Colonic mucosa (tissue), 4 donors: ENCODE measurements at regions not wholly inside any gene's neighbourhood (a gene's known extent, or its start where the extent isn't known, plus 50 kb on each side); places are given as distances from the start of the nearest gene placed in this dataset.

ENCODE experiments used
- DNase-seq: peaks from one replicate; pipeline ENCODE4 v3.0.0-alpha.2; 2020
- H3K27ac ChIP-seq: fragments of 200-600 bp; one replicate; pipeline ENCODE4 v1.8.0; 2021
- H3K27me3 ChIP-seq: fragments of 200-600 bp; one replicate; pipeline ENCODE4 v1.8.0; 2021
- H3K36me3 ChIP-seq: fragments of 200-600 bp; one replicate; pipeline ENCODE4 v1.8.0; 2021
- H3K4me1 ChIP-seq: fragments of 200-600 bp; one replicate; pipeline ENCODE4 v1.8.0; 2021; ENCODE audit warnings: mild to moderate bottlenecking
- H3K4me3 ChIP-seq: fragments of 200-600 bp; one replicate; pipeline ENCODE4 v1.8.0; 2021
- H3K9ac ChIP-seq, 2 donors: one replicate each; pipeline ENCODE4 v1.7.0; 2013; ENCODE audit warnings: control low read depth in 2 of 2, low read depth in 2 of 2, low read length in 2 of 2
- H3K9me3 ChIP-seq: fragments of 200-600 bp; one replicate; pipeline ENCODE4 v1.8.0; 2021
- intact Hi-C: fragments of 100-400 bp; cut with DNase I; formaldehyde crosslinking; loops from one replicate; pipeline ENCODE4 v1.14.1; 2022
- TF ChIP-seq, protein P1 (sequence below): fragments of 200-600 bp; IDR thresholded peaks from one replicate; pipeline ENCODE4 v1.8.0; 2022; ENCODE audit warnings: antibody characterized with exemption, mild to moderate bottlenecking
- donor health status: healthy.
- donor health status: DM: no; HTN: no; CAD: no.
- donor health status: DM: no; HTN: no; CAD: no.

DNA sequence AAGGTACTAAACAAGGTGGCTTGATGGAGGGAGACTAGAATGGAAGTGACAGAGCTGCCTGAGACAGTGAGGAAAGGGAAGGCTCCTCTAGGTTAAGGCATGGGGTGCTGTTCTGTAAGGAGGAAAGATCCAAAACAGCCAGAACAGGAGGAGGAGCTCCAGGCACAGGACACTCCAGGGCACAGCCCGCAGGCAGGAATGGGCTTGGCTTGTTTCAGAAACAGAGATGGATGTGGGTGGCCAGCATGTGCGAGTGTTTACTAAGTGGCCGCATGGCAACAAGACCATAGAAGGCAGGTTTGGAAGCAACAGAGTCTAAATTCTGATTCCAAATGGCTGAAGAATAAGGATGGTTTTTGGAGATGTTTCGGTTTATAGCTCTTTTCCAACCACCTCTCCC, 889.1 kb downstream of the AACS start:
- Histone ChIP-seq H3K27ac (no peak overlapping the region), H3K4me1 (no peaks in the 10 kb centered on the region), H3K9me3 (no peaks in the 10 kb centered on the region), H3K4me3 (no peak overlapping the region), H3K27me3 (no peaks in the 10 kb centered on the region), H3K9ac (no peak overlapping the region), H3K36me3 (no peaks in the 10 kb centered on the region)
- no peak for DNase-seq
- intact Hi-C loops, result no loop called here
- TF ChIP-seq, protein P1, sequence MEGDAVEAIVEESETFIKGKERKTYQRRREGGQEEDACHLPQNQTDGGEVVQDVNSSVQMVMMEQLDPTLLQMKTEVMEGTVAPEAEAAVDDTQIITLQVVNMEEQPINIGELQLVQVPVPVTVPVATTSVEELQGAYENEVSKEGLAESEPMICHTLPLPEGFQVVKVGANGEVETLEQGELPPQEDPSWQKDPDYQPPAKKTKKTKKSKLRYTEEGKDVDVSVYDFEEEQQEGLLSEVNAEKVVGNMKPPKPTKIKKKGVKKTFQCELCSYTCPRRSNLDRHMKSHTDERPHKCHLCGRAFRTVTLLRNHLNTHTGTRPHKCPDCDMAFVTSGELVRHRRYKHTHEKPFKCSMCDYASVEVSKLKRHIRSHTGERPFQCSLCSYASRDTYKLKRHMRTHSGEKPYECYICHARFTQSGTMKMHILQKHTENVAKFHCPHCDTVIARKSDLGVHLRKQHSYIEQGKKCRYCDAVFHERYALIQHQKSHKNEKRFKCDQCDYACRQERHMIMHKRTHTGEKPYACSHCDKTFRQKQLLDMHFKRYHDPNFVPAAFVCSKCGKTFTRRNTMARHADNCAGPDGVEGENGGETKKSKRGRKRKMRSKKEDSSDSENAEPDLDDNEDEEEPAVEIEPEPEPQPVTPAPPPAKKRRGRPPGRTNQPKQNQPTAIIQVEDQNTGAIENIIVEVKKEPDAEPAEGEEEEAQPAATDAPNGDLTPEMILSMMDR, result no peak

DNA sequence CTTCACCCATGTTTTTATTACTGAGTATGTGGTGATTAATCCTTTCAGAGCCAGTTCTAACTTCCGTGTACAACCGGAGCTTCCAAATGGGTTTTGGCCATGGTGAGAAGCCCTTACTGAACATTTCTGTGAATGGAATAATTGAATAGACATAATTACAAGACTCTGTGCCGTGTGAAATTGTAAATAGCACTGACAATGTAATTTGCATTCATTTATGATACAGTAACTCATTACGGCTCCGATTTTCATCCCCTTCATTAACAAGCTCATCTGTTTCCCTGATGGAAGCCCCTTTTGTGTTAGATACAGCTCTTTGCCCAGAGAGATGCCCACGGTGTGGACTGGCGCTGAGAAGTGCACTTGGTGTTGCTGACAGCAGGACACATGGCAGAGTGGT, 891.0 kb downstream of the AACS start:
- intact Hi-C loops, result no loop called here
- no peak overlapping the region for H3K4me3 ChIP-seq

DNA sequence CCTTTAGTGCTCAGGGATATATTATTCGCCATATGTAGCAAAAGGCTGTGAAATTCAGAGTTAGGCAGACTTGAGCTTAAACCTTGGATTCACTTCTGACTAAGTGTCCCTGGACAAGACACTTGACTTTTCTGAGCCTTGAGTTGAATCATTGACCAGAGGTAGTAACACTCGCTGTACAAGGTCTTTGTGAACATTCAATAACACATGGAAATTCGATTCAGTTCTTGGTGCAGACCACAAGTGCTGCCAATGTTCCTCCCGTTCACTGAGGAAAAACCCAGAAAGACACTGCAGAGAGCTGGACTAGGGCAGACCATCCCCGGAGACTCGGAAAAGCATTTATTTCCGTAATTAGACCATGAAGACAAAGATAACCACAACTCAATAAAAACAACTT, 901.4 kb downstream of the AACS start:
- Histone ChIP-seq H3K27me3 (no peaks in the 10 kb centered on the region), H3K9ac (no peak overlapping the region), H3K27ac (no peak overlapping the region), H3K36me3 (no peaks in the 10 kb centered on the region), H3K4me3 (no peak overlapping the region), H3K9me3 (no peaks in the 10 kb centered on the region), H3K4me1 (no peaks in the 10 kb centered on the region)
- DNase-seq, result no peak
- intact Hi-C loops, result no loop called here
- TF ChIP-seq, protein P1, result no peak

More for the DNA sequence above, 891.0 kb downstream of the AACS start:
- H3K9ac ChIP-seq, result no peak overlapping the region
- H3K36me3 ChIP-seq, result no peaks in the 10 kb centered on the region
- H3K9me3 ChIP-seq, result no peaks in the 10 kb centered on the region
- TF ChIP-seq, protein P1, result no peak
- no peaks in the 10 kb centered on the region for H3K27me3 ChIP-seq
- DNase-seq, result no peak
- H3K27ac ChIP-seq, result no peak overlapping the region
- no peaks in the 10 kb centered on the region for H3K4me1 ChIP-seq

DNA sequence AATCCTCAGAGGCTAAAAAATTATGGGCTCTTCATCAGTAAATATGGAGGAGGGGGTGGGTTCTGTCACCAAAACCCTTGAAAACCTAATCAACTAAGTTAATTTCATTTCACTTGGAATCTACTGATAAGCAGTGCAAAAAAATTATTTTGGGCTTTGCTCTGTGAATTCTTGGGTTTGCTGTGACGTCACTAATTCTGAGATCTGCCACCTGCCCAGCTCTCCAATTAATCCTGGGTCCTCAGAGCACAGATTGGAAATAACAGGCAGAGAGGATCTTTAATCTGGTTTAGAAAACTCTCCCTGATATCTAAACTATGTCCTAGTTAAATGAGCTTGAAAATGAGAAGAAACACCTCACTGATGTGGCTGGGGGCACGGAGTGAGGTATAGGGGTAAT, 903.2 kb downstream of the AACS start:
- Histone ChIP-seq H3K27ac (no peak overlapping the region), H3K9me3 (no peaks in the 10 kb centered on the region), H3K9ac (no peak overlapping the region), H3K27me3 (no peaks in the 10 kb centered on the region), H3K36me3 (no peaks in the 10 kb centered on the region), H3K4me3 (no peak overlapping the region), H3K4me1 (no peaks in the 10 kb centered on the region)
- no peak for DNase-seq
- intact Hi-C loops, result no loop called here
- TF ChIP-seq, protein P1, result no peak

DNA sequence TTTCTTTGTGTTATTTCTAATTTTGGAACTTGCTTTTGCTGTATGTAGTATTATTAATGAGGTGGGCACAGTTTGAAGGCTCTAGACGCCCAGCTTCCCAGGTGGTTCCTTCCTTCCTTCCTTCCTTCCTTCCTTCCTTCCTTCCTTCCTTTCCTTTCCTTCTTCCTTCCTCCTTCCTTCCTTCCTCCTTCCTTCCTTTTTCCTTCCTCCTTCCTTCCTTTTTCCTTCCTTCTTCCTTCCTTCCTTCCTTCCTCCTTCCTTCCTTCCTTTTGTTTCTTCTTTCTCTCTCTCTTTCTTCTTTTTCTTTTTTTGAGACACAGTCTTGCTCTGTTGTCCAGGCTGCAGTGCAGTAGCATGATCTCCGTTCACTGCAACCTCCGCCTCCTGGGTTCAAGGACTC, 906.7 kb downstream of the AACS start:
- intact Hi-C loops, result no loop called here
- Histone ChIP-seq H3K9ac (no peak overlapping the region), H3K27me3 (no peaks in the 10 kb centered on the region), H3K36me3 (no peaks in the 10 kb centered on the region), H3K9me3 (no peaks in the 10 kb centered on the region), H3K4me3 (no peak overlapping the region), H3K27ac (no peak overlapping the region), H3K4me1 (no peaks in the 10 kb centered on the region)
- TF ChIP-seq, protein P1, result no peak
- no peak for DNase-seq

DNA sequence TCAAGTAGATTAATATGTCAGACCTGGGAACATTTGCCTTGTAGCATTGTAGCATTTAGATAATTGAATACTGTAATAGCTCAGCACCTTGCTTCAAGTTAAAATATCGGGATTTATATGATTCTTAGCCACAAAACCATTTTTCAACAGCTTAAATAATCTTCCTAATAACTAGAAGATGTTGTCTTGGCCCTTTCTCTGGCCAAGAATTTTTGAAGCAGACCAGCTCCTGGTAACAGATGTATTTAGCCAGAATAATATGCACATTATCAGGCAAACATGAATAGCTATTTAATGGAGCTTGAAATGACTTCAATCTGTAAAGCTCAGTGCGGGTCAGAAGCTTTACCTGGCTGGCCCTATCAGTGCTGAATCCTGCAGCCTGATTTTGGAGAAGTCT, 913.1 kb downstream of the AACS start:
- H3K27me3 ChIP-seq, result no peaks in the 10 kb centered on the region
- intact Hi-C loops, result no loop called here

More for the DNA sequence above, 913.1 kb downstream of the AACS start:
- Histone ChIP-seq H3K9ac (no peak overlapping the region), H3K9me3 (no peaks in the 10 kb centered on the region), H3K4me3 (no peak overlapping the region), H3K4me1 (no peaks in the 10 kb centered on the region), H3K36me3 (no peaks in the 10 kb centered on the region), H3K27ac (no peak overlapping the region)
- TF ChIP-seq, protein P1, result no peak
- no peak for DNase-seq
